ENCODE measurements at regions not wholly inside any gene's neighbourhood (a gene's known extent, or its start where the extent isn't known, plus 50 kb on each side); places are given as distances from the start of the nearest gene placed in this dataset.

DNA sequence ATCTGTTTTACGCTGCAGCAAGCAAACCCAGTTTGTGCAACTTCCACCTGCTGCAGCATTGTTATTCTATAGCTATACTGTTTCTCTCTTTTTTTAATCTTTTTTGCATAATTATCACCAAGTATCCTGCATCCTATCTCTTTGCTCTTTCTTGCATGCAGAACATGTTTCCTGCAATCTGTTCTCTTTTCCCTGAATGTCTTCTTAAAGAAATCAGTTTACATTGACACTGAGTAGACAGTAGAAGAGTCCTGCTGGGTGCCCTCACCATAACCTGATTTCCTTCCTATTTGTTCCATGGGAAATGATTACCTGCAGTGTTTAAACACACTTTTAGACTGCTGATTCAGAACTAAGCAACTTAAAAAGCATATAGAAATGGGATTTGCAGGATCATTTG is 964.7 kb downstream of the PCDH19 start:
- TF ChIP-seq, protein P1, sequence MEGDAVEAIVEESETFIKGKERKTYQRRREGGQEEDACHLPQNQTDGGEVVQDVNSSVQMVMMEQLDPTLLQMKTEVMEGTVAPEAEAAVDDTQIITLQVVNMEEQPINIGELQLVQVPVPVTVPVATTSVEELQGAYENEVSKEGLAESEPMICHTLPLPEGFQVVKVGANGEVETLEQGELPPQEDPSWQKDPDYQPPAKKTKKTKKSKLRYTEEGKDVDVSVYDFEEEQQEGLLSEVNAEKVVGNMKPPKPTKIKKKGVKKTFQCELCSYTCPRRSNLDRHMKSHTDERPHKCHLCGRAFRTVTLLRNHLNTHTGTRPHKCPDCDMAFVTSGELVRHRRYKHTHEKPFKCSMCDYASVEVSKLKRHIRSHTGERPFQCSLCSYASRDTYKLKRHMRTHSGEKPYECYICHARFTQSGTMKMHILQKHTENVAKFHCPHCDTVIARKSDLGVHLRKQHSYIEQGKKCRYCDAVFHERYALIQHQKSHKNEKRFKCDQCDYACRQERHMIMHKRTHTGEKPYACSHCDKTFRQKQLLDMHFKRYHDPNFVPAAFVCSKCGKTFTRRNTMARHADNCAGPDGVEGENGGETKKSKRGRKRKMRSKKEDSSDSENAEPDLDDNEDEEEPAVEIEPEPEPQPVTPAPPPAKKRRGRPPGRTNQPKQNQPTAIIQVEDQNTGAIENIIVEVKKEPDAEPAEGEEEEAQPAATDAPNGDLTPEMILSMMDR (IDR thresholded peaks at IDR 0.05): no peak
- TF ChIP-seq POLR2A (IDR thresholded peaks at IDR 0.05): no peak

All from esophagus squamous epithelium (tissue), 4 donors.